IMR-90 (cell line): ENCODE measurements at regions not wholly inside any gene's neighbourhood (a gene's known extent, or its start where the extent isn't known, plus 50 kb on each side); places are given as distances from the start of the nearest gene placed in this dataset.

Experiments used
- ATAC-seq: fragments of 200-7000 bp; cut with Tn5 transposase; 2 replicates; pipeline ENCODE4 v1.9.1; 2020; ENCODE audit warnings: low read depth, mild to moderate bottlenecking, moderate library complexity
- BruUV-seq: library from RNA; stranded (reverse); fragments of 400-500 nt; replicated peaks from 2 replicates; lab custom pipeline; 2021; lab: Mats Ljungman, UMichigan
- CTCF ChIA-PET: fragments of 300-600 bp; formaldehyde crosslinking; extraction: SDS; loops from one replicate; lab custom pipeline; 2021; ENCODE audit warnings: antibody characterized with exemption; lab: Yijun Ruan, JAX
- POLR2A ChIA-PET: fragments of 300-600 bp; sonication (Branson Sonifier 250); formaldehyde crosslinking; loops from one replicate; lab custom pipeline; 2022; ENCODE audit warnings: antibody characterized with exemption; ENCODE audit not compliant: unreplicated experiment; lab: Charles Lee
- DNase-seq: peaks from one replicate; pipeline ENCODE4 v3.0.0; 2013
- H2AFZ ChIP-seq: replicated peaks from 2 replicates; pipeline ENCODE3; 2013; ENCODE audit warnings: low read length, mild to moderate bottlenecking; ENCODE audit not compliant: poor library complexity
- H2AK5ac ChIP-seq: 2 replicates; pipeline ENCODE4 v1.6.1; 2013; ENCODE audit warnings: low read depth, low read length, inconsistent platforms
- H2AK9ac ChIP-seq: replicated peaks from 2 replicates; pipeline ENCODE3; 2013; ENCODE audit warnings: mild to moderate bottlenecking, low read depth, low read length, moderate library complexity; ENCODE audit not compliant: poor library complexity
- H2BK120ac ChIP-seq: 2 replicates; pipeline ENCODE4 v1.6.1; 2013; ENCODE audit warnings: low read depth, low read length, inconsistent platforms
- H2BK15ac ChIP-seq: 3 replicates; pipeline ENCODE4 v1.6.1; 2013; ENCODE audit warnings: low read depth, low read length, inconsistent platforms
- H2BK20ac ChIP-seq: 2 replicates; pipeline ENCODE4 v1.6.1; 2013; ENCODE audit warnings: low read depth, mild to moderate bottlenecking, inconsistent platforms, low read length, moderate library complexity
- H2BK5ac ChIP-seq: 2 replicates; pipeline ENCODE4 v1.6.1; 2013; ENCODE audit warnings: mild to moderate bottlenecking, low read depth, low read length, inconsistent platforms; ENCODE audit not compliant: poor library complexity, severe bottlenecking
- H3K14ac ChIP-seq: replicated peaks from 2 replicates; pipeline ENCODE4 v1.6.1; 2013; ENCODE audit warnings: low read depth, low read length, inconsistent platforms
- H3K18ac ChIP-seq: 2 replicates; pipeline ENCODE4 v1.6.1; 2013; ENCODE audit warnings: low read depth, low read length, control low read depth
- H3K23ac ChIP-seq: 2 replicates; pipeline ENCODE4 v1.6.1; 2013; ENCODE audit warnings: low read depth, low read length, inconsistent platforms
- H3K27ac ChIP-seq: 2 replicates; pipeline ENCODE4 v1.5.1; 2013; ENCODE audit warnings: mild to moderate bottlenecking, control low read depth, low read length; ENCODE audit not compliant: insufficient read depth
- H3K27me3 ChIP-seq: 2 replicates; pipeline ENCODE4 v1.6.1; 2013; ENCODE audit warnings: low read length; ENCODE audit not compliant: control insufficient read depth, insufficient read depth
- H3K36me3 ChIP-seq: 2 replicates; pipeline ENCODE4 v1.6.1; 2013; ENCODE audit warnings: low read length, mixed read lengths; ENCODE audit not compliant: control insufficient read depth, insufficient read depth
- H3K4ac ChIP-seq: 2 replicates; pipeline ENCODE4 v1.6.1; 2013; ENCODE audit warnings: low read depth, low read length, inconsistent platforms
- H3K4me1 ChIP-seq: 2 replicates; pipeline ENCODE4 v1.6.1; 2013; ENCODE audit warnings: low read length, mixed read lengths; ENCODE audit not compliant: control insufficient read depth, insufficient read depth
- H3K4me2 ChIP-seq: 2 replicates; pipeline ENCODE4 v1.6.1; 2013; ENCODE audit warnings: low read depth, mild to moderate bottlenecking, control low read depth, low read length, moderate library complexity
- H3K4me3 ChIP-seq: 2 replicates; pipeline ENCODE4 v1.5.1; 2013; ENCODE audit warnings: low read depth, mild to moderate bottlenecking, control low read depth, low read length, moderate library complexity; ENCODE audit not compliant: insufficient read depth
- H3K56ac ChIP-seq: 2 replicates; pipeline ENCODE4 v1.6.1; 2013; ENCODE audit warnings: low read length, inconsistent platforms; ENCODE audit not compliant: insufficient read depth; ENCODE audit errors: extremely low read depth
- H3K79me1 ChIP-seq, 2 experiments: 2 replicates each; pipeline ENCODE4 v1.6.1; 2013; ENCODE audit warnings: low read length in 2 of 2, inconsistent platforms in 1 of 2, low read depth in 1 of 2
- H3K9ac ChIP-seq: 2 replicates; pipeline ENCODE4 v1.6.1; 2013; ENCODE audit warnings: low read depth, low read length, control low read depth
- H3K9me1 ChIP-seq: 2 replicates; pipeline ENCODE4 v1.6.1; 2013; ENCODE audit warnings: low read length, inconsistent platforms; ENCODE audit not compliant: insufficient read depth
- H3K9me3 ChIP-seq: 2 replicates; pipeline ENCODE4 v1.6.1; 2013; ENCODE audit warnings: low read length; ENCODE audit not compliant: control insufficient read depth, insufficient read depth
- H4K20me1 ChIP-seq: 2 replicates; pipeline ENCODE4 v1.6.1; 2013; ENCODE audit warnings: low read length, inconsistent platforms; ENCODE audit not compliant: insufficient read depth
- H4K5ac ChIP-seq: 2 replicates; pipeline ENCODE4 v1.6.1; 2013; ENCODE audit warnings: mild to moderate bottlenecking, low read depth, low read length, control low read depth
- H4K8ac ChIP-seq, 2 experiments: 2 replicates each; pipeline ENCODE4 v1.6.1; 2013; ENCODE audit warnings: low read depth in 2 of 2, low read length in 2 of 2, control low read depth in 1 of 2, inconsistent platforms in 1 of 2
- H4K91ac ChIP-seq: 2 replicates; pipeline ENCODE4 v1.6.1; 2013; ENCODE audit warnings: low read depth, low read length, inconsistent platforms; ENCODE audit not compliant: insufficient read depth
- BHLHE40 ChIP-seq: fragments of 150-350 bp; IDR thresholded peaks from 2 replicates; pipeline ENCODE4 v1.6.1; 2016; ENCODE audit warnings: mild to moderate bottlenecking, low read depth, low read length
- CEBPB ChIP-seq: IDR thresholded peaks from 2 replicates; pipeline ENCODE4 v1.6.1; 2012; ENCODE audit warnings: low read depth, low read length, improper control_type of control experiment
- CHD1 ChIP-seq: IDR thresholded peaks from 2 replicates; pipeline ENCODE4 v1.6.1; 2012; ENCODE audit warnings: low read depth, low read length, improper control_type of control experiment
- ELK1 ChIP-seq: fragments of 150-350 bp; IDR thresholded peaks from 2 replicates; pipeline ENCODE4 v1.6.1; 2016; ENCODE audit warnings: low read depth, mild to moderate bottlenecking, low read length, moderate library complexity, borderline replicate concordance
- FOS ChIP-seq: fragments of 150-350 bp; IDR thresholded peaks from 2 replicates; pipeline ENCODE4 v1.6.1; 2016; ENCODE audit warnings: low read depth, low read length
- MAFK ChIP-seq: IDR thresholded peaks from 2 replicates; pipeline ENCODE4 v1.6.1; 2012; ENCODE audit warnings: low read depth, low read length, improper control_type of control experiment
- MAZ ChIP-seq: IDR thresholded peaks from 2 replicates; pipeline ENCODE4 v1.6.1; 2012; ENCODE audit warnings: low read depth, mild to moderate bottlenecking, low read length, improper control_type of control experiment, moderate library complexity, borderline replicate concordance
- NFE2L2 ChIP-seq: fragments of 150-350 bp; IDR thresholded peaks from 2 replicates; pipeline ENCODE4 v1.6.1; 2016; ENCODE audit warnings: low read depth, mild to moderate bottlenecking, low read length
- RAD21 ChIP-seq: IDR thresholded peaks from 2 replicates; pipeline ENCODE4 v1.6.1; 2012; ENCODE audit warnings: low read length, improper control_type of control experiment
- RCOR1 ChIP-seq: IDR thresholded peaks from 2 replicates; pipeline ENCODE4 v1.6.1; 2012; ENCODE audit warnings: mild to moderate bottlenecking, low read length, improper control_type of control experiment; ENCODE audit not compliant: insufficient replicate concordance
- RFX5 ChIP-seq: IDR thresholded peaks from 2 replicates; pipeline ENCODE4 v1.8.0; 2012; ENCODE audit warnings: low read depth, mild to moderate bottlenecking, low read length, moderate library complexity
- SMC3 ChIP-seq: fragments of 150-350 bp; IDR thresholded peaks from 2 replicates; pipeline ENCODE4 v1.6.1; 2016; ENCODE audit warnings: low read depth, mild to moderate bottlenecking, antibody characterized with exemption, low read length, moderate library complexity
- USF2 ChIP-seq: fragments of 150-350 bp; IDR thresholded peaks from 2 replicates; pipeline ENCODE4 v1.6.1; 2017; ENCODE audit warnings: mild to moderate bottlenecking, antibody characterized with exemption, low read length, low read depth
- WGBS, 2 experiments: methylation state at CpG; one replicate each; pipeline versions ENCODE4 v1.1.5 to v1.1.7; 2013; ENCODE audit warnings: missing lambda C conversion rate in 2 of 2; ENCODE audit not compliant: insufficient read length in 1 of 2; ENCODE audit errors: extremely low coverage in 2 of 2; 5-methylcytosine and 5-hydroxymethylcytosine counted together
- dilution Hi-C: fragments of 300-500 bp; cut with HindIII; formaldehyde crosslinking; loops from one replicate; pipeline ENCODE4 v1.14.3; 2018; ENCODE audit warnings: low sequenced_read_pairs; ENCODE audit not compliant: unreplicated experiment
- in situ Hi-C: fragments of 300-500 bp; cut with MboI; formaldehyde crosslinking; loops from 3 replicates; pipeline ENCODE4 v1.14.3; 2019; ENCODE audit warnings: low sequenced_read_pairs, inconsistent platforms, mixed read lengths
- intact Hi-C: fragments of 100-400 bp; cut with micrococcal nuclease; formaldehyde crosslinking; loops from 2 replicates; pipeline ENCODE4 v1.10.0; 2022

GRCh38 chr19:28140201-28140600 is 1072.8 kb downstream of the UQCRFS1 start:
- intact Hi-C loops = no loop called here
- H3K23ac ChIP-seq = no peak overlapping the region
- no peaks in the 10 kb centered on the region for H3K79me1 ChIP-seq
- ChIA-PET POLR2A (no interaction called here), CTCF (interaction anchor here (0.6 kb wide), 1 partner anchor 147 kb away, joined by 6 read pairs; no protein-coding TSS in a partner anchor)
- no TSS peak for BruUV-seq
- ATAC-seq (no peak), DNase-seq (no peak)
- TF ChIP-seq ELK1 (no peak), MAZ (no peak), BHLHE40 (no peak), NFE2L2 (no peak), MAFK (no peak), RAD21 (no peak), RCOR1 (no peak), USF2 (no peak), SMC3 (no peak), RFX5 (no peak), CEBPB (no peak), CHD1 (no peak), FOS (no peak)
- no peaks in the 10 kb centered on the region for H4K20me1 ChIP-seq
- in situ Hi-C loops = no loop called here
- H3K56ac ChIP-seq = no peak overlapping the region
- no peak overlapping the region for H3K4me2 ChIP-seq
- H3K4ac ChIP-seq = no peak overlapping the region
- no peak overlapping the region for H2BK15ac ChIP-seq
- H4K5ac ChIP-seq = no peak overlapping the region
- no peak overlapping the region for H3K4me3 ChIP-seq
- dilution Hi-C loops = no loop called here
- no peaks in the 10 kb centered on the region for H3K9me1 ChIP-seq
- no peak overlapping the region for H2BK20ac ChIP-seq
- no peak overlapping the region for H2AFZ ChIP-seq
- H3K27me3 ChIP-seq = no peaks in the 10 kb centered on the region
- H2BK120ac ChIP-seq = no peak overlapping the region
- no peak overlapping the region for H3K18ac ChIP-seq
- no peak overlapping the region for H4K91ac ChIP-seq
- WGBS, 2 experiments = no CpG with 5 or more reads among the region's 4 CpGs
- H2AK5ac ChIP-seq = no peak overlapping the region
- peaks cover 25% of the 10 kb centered on the region for H3K9me3 ChIP-seq
- H4K8ac ChIP-seq = no peak overlapping the region
- H3K4me1 ChIP-seq = no peaks in the 10 kb centered on the region
- no peak overlapping the region for H3K9ac ChIP-seq
- no peak overlapping the region for H3K14ac ChIP-seq
- no peak overlapping the region for H2BK5ac ChIP-seq
- H2AK9ac ChIP-seq = no peak overlapping the region
- H3K27ac ChIP-seq = no peak overlapping the region
- H3K36me3 ChIP-seq = no peaks in the 10 kb centered on the region
